NCI-H1417 treated with DMSO at 0.1 percent for 48 hours (cell line): ENCODE measurements at regions not wholly inside any gene's neighbourhood (a gene's known extent, or its start where the extent isn't known, plus 50 kb on each side); places are given as distances from the start of the nearest gene placed in this dataset.

Experiments
- DNase-seq: peaks from one replicate; lab custom pipeline; 2025; lab: John Stamatoyannopoulos, UW

DNA sequence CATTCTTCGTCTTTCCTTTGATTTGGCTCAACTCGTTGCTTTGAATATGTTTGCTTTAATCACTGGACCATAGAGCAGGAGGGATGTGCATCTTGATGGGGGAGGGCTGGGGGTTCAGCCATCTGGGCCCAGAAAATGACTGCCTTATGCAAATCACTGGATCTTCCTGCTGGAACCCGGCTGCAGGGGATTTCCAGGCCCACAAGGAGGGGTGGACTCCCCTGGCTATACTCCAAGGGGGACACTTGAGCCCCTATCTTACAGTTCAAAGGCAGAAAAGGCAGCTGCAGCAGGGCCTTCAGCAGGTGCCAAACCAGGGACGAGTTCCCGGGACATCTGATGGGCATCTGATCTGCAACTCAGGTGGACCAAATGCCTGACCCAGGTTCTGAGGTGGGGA is 122.5 kb downstream of the DICER1 start:
- DNase-seq, result no peak

DNA sequence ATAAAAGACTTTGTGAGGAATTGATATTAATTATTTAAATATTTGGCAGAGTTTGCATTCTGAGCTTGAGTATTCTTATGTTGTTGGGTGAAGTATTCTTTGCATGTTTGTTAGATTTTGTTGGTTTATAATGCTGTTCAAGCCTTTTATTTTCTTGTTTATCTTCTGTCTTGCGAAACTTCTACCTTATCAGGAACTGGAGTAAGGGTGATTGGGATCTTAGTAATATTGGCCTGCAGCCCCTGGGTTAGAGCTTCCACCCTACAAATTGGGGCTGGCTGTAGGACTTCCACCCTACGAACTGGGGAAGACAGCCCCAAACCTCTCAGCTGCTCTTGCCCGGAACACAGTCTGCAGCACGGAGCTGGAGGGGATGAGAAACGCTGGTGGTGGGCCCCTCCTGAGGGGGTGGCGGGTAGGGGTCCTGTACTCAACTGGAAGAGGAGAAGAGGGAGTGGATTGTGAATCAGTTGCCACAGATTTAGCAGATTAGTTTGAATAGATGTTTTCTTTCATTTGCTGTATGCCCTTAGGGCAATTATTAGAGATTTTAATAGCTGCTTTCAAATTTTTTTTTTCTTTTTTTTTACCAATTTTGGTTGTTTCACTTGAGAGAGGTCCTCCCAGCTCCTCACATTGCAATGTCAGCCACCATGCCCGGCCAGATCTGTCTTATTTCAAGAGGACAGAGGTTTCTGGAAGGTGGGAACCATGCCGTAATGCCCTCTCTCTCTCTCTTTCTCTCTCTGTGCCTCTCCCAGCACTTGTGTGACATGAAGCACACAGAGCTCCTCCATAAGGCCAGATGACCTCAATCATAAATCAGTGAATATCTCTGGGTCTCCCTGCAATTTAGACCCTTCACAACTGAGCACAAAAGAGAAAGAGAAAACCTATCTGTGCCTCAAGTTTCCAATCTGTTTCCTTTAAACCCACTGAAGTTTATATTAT is 123.4 kb downstream of the DICER1 start:
- DNase-seq, result no peak

DNA sequence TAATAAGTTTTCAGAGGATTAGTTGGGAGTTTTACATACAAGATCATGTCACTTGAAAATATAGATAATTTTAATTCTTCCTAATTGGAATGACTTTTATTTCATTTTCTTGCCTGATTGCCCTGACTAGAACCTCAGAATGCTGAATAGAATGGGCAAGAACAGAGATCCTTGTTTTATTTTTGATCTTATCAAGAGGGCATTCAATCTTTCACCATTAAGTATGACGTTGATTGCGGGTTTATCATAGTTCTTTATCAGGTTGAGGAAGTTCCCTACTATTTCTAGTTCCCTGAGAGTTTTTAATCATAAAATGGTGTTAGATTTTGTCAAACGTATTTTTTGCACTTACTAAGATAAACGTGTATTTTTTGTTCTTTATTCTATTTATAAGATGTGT is 124.3 kb downstream of the DICER1 start:
- no peak for DNase-seq

DNA sequence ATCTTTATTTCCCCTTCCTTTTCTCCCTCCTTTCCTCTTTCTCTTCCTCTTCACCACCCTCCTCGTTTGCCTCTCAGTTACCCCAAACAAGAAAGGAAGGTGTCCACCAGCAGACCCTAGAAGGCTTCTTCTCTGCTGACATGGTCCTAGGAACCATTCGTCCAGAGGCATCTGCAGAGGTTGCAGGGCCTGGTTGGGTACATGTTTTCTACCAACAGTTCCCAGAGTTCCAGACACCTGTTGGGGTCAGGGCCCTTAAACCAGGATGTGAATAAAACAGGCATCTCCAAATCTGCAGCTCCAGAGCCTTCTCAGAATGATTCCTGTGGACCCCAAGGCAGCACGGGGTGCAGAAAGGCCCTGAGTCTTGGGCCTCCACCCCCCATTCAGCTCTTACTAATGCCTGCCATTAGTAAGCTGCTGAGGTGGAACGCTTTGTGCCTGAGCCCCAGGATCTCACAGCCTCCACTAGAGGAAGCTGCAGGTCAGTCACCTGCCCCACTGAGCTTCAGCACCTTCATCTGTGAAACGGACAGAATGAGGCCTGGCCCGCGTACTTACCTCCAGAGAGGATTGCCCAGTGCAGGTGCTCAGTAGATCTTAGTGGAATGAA is 130.4 kb downstream of the DICER1 start:
- DNase-seq, result no peak

DNA sequence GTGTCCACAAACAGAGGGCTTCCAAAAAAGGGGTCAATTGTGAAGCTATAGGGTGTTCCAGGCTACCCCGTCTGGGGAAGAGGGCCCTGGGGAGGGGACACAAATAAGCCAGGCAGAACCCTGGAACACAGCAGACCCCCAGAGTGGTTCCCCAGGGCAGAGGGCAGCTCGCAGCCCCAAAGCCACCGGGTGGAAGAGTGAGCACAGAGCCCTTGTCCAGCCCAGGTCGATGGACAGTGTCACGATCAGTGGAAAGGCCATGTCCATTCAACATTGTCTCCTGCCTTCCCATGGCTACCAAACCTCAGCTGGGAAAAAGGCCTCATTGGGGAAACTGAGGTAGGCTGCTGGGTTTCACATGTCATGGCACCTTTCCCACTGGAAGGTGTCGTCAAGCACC is 131.4 kb downstream of the DICER1 start:
- no peak for DNase-seq

DNA sequence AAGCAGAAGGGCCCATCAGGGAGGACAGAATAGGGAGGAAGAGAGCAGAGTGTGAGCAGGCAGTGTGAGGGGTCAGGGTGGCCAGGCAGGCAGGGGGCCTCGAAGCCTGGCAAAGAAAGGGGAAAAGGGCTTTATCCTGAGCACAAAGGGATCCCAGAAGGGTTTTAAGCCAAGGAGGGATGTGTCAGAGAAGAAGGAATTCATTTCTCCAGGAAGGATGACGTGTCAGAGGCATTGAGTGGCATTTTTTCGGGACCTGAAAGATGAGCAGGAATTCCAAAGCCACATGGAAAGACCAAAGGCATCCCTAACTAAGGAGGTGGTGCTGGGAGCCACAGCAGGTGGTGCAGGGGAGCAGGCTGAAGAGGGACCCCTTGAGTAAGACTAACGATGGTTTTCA is 132.1 kb downstream of the DICER1 start:
- no peak for DNase-seq

DNA sequence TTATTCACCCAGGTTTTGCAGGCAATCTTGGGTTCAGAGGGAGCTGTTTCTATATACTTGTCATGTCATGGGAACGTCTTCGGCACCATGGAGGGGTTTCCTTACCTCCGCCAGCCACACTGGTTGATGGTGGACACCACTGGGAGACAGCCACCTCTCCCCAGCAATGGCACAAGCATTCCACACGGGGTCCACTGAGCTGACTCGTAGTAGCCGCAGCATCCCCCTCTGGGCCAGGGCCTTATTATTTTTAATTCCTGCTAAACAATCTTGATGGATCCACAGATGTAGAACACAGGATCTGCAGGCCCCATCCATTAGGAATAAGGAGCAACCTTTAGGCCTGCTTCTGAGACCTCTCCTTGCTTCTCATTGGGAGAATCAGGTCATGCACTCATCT is 132.9 kb downstream of the DICER1 start:
- DNase-seq, result no peak

DNA sequence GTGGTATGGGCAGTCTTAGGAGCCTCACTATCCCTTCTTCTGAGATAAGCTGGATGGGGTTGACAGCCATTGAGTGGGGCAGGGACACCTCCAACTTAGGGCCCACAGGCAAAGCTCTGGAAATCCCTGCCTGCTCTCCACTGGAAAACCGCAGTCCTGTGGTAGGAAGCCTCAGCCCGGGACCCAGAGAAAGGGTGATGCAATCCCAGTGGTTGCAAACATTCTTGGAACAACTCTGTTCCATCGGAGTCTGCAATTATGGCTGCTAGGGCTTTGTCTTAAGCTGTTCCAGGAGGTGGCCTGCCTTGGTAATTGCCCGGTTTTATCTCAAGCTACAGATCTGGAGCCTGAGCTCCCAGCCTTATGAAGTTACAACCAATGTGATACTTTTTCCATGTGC is 133.4 kb downstream of the DICER1 start:
- DNase-seq, result no peak

DNA sequence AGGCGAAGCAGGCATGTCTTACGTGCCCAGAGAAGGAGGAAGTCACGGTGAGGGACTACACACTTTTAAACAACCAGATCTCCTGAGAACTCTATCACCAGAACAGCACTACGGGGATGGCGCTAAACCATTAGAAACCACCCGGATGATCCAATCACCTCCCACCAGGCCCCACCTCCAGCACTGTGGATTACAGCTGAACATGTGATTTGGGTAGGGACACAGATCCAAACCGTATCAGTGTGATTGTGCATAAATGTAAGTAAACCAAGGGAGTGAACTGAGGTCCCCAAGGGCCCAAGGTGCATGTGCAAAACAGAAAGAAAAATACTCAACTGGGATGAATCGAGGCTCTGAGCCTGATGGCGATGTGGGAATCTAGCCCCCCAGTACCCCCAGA is 134.2 kb downstream of the DICER1 start:
- DNase-seq, result no peak

DNA sequence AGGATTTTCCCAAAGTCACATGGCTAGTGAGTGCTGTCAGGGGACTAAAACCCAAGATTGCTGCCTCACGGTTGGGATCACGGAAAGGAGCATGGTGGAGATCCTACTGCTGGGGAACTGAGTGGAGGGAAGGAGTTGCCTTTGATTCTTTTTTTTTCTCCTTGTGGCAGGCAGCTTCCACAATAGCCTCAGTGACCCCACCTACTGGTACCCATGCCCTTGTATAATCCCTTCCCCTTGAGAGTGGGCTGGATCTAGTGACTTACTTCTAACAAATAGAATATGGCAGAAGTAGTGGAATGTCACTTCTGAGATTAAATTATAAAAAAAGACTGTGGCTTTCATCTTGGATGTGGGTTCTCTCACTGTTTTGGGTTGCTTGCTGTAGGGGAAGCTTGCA is 135.7 kb downstream of the DICER1 start:
- no peak for DNase-seq

DNA sequence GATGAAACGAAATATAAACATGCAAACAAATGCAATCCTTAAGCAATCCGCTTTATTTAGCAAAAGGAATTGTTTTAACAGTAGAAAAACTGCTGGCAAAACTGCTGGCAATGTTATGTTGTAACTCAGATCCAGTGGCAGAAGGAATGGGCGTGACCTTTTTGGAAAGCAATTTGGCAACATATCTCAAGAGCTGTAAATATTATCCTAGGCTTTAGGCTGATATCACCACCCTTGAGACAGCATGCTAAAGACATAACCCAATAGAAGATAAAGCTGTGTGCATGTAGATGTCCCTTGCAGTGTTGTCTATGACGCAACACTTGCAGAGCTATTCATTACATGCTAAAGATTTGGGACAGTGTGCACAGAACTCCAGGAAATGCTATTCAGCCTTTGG is 138.5 kb downstream of the DICER1 start:
- no peak for DNase-seq

DNA sequence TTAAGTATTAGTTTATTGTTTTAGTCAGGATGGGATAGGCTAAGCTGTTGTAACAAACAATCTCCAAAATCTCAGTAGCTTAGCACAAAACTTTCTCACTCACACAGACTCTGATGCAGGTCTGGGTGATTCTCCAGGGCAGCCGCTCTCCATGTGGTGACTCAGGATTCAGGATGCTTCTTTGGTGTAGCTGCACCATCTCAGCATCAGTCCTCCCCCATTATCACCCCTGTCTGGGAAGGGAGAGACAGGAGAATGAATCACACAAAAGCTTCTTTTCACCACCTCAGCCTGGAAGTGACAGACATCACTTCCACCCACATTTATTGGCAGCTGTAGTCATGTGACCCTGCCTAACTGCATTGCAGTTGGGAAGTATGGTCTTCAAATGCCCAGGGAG is 142.3 kb downstream of the DICER1 start:
- no peak for DNase-seq

DNA sequence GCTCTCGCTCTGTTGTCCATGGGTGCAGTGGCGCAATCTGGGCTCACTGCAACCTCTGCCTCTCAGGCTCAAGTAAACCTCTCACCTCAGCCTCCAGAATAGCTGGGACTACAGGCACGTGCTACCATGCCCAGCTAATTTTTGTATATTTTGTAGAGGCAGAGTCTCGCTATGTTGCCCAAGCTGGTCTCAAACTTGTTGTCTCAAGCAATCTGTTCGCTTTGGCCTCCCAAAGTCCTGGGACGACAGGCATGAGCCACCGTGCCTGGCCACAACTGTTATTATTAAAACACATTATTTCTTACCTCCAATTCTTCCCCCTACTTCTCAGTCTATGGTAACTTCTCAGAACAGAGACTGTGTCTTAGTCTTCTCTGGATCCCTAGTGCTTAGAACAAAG is 143.3 kb downstream of the DICER1 start:
- no peak for DNase-seq

DNA sequence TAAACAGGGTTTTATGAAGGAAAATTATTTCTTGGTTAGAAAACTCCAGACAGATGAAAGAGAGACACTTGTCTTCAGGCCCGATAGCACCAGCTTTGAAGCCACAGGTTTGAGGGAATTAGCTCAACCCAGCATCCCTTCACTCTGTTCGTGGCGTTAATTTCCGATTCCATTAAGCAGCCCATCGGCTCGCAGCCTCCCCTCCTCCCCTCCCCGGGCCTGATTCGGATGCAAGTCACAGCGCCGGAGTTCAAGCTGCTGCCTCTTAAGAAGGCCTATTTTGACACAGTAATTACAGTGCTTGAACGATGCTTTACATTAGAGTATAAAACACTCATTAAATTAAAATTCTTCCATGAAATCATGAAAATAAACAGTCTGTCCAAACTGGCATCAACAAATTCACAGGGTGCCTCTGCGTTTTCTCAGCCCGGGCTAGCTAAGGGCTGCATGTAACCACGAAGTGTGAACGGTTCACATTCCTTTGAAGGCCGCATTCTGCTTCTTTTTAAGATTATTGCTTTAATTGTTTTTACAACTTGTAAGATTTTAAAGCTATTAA is 145.8 kb downstream of the DICER1 start:
- DNase-seq, result no peak

DNA sequence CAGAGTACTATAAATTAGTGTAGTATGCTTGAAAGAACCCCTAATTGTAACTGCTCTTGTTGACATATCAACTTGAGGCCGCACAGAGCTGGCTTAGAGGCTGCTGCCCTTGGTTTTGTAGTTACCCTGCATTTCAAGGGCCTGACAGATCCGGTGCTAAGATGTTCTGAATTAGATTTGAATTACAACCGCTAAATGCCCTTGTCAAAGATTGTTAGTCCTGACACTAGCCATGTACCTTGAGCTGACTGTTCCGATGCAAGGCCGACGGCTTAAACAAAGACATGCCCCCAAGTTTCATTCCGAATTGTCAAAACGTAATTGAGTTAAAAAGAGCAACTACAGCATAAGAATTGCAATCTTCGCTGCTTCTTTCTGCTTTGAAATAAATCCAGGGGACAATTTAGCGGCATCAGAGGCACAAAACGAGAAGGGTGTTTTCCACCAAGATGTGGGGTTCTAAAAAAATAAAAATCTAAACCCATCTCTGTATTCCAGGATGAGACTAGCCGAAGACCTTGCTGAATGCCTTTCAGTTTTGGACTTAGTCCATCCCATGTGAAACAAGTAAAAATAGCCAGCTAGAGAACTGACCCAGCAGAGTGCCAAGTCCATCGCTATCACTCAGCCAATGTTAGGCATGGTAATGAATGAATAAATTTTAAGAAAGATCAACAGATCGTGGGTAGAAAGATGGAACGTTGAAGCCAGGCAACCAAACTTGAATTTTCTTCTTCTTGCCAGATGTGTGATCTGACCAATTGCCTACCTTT is 148.7 kb downstream of the DICER1 start:
- no peak for DNase-seq

DNA sequence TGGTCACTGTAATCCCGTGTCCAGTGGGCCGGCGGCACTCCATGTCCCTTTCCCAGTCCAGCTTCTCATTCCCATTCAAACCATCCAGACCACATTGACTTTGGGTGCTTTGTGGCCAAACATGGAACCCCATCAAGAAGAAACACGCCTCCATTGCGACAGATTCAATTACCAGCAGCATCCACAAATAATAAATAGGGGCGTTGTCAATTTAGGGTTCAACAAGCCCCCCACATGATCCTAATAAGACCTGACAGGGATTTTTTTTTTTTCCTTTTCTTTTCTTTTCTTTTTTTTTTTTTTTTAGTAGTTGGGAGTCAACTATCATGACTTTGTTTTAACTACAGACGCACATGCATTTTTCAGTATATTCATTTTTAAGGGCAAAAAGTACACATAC is 149.4 kb downstream of the DICER1 start:
- DNase-seq, result no peak

DNA sequence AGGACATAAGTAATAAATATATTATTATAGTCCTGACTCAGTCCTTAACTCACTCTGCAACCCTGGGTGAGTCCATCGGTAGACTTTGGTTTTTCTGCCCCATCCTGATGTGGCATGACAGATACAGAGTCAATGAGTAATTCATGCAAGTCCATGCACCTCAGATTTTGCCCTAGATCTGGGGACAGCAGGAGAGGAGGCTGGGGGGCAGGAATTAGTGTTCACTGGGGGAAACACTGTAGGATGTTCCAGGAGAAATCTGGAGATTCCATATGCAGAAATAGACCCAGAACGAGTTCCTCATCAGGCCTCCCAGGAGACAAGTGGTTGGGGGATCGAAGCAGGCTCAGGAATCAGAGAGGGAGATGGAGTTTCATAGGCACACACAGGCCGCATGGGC is 150.8 kb downstream of the DICER1 start:
- DNase-seq, result no peak

DNA sequence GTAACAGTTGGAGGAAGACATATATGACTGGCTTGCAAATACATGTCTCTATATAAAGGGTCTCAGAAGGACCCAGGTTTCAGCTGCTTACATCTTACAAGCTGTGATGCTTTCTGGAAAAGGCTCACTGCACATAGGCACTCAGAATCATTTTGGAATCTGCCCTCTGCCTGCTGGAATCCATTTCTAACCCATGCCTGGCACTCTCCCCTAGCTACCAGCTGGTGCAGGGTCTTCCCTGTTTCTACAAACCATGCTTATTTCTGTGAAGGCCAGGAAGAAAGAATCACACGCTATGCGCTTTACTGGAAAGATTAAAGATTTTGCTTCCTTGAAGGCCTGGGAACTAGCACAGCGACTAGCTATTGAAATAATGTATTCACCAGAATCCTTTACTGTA is 151.3 kb downstream of the DICER1 start:
- no peak for DNase-seq

DNA sequence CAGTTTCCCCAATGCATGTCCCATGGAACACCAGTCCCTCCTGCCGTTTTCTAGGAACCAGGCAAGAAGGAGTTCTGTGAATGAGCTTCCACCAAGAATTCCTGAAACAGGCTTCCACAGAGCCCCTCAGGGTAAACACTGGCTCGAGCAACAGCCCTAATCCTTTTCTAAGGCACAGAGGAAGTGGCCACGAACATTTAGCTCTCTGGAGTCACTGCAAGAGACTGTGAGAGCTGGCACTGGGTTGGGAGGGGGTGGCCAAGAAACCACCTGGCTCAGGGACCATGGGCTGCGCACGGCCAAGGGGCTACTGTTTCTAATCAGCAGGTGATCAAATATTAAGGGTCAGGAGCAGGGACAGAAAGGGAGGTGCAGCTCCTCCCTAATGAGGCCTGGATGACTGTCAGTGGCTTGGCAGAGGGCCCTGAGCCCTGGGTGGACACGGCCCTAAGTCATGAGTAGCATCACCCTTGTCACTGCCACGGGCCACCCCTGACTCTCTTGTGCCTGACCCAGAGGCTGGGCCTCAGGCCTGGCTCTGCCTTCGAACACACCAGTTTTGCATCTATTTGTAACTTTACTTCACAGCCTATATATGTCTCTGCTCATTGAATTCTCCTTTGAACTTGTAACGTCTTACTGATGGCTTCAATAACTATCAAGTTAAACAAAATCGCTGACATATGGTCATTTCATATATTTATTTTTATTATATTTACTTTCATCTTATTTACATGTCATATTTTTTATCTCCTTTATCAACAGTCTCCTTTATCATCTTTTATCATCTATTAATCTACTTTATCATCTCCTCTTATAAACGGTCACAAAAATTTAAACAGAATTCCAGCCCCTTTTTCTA is 154.0 kb downstream of the DICER1 start:
- DNase-seq, result no peak

DNA sequence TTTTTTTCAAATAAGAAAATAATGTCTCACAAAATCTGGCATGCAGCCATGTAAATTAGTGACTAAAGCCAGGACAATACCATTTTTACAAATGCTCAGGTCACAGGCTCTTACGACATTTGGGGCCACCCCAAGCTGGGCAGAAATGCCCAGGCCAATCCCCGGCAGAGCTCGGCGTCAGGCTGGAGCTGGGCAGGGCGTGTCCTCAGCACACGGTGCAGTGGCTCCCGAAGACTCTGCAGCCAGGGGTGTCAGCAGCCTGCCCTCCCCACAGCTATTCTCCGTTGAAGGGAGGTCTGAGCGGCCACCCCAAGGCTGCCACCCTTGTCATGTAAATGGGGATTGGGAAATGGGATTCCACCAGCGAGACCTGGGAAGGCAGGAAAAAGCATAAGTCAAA is 158.6 kb downstream of the DICER1 start:
- DNase-seq, result no peak

DNA sequence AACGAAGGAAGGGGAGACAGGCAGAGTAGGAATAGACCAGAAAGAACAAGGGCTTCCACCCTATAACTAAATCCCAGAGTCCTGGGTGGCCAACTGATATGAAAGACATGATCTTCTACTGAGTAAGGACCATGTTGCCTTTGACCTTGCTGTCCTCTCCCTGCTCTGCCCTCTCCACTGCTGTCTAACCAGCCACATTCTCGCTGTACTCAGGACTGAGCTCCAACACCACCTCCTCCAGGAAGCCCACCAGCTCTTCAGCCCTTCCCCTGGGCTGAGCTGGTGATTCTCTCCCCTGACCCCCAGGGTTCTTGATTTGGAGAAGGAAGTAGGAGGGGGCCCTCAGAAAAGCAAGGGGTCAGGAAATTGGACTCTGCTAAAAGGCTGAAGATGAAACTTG is 159.2 kb downstream of the DICER1 start:
- DNase-seq, result no peak

DNA sequence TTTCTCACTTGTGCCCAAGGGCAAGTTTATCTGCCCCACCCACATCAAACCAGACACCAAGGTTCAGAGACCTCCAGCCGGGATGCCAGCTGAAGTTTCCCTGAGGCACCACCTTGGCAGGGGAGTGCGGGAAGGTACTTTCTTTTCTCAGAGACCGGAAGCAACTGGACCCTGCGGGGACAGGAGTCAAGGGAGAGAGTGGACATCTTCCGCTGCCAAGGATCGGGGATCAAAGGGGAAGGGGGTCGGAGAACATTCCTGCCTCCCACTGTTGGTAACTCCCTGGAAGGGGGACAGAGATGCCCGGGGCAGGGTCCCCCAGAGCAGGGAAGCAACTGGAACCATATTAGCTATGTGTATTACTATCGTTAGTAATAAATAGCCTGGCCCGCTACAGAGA is 161.8 kb downstream of the DICER1 start:
- DNase-seq, result no peak
